Chondrocyte (in vitro differentiated cells): ENCODE measurements at regions not wholly inside any gene's neighbourhood (a gene's known extent, or its start where the extent isn't known, plus 50 kb on each side); places are given as distances from the start of the nearest gene placed in this dataset.

Source experiments
- DNase-seq: peaks from one replicate; pipeline ENCODE4 v3.0.0; 2021; ENCODE audit warnings: mixed read lengths, low spot score
- H3K27ac Mint-ChIP-seq: one replicate; pipeline ENCODE4 v1.8.0; 2021; ENCODE audit warnings: mild to moderate bottlenecking, moderate library complexity, mixed read lengths; ENCODE audit not compliant: unreplicated experiment
- H3K27me3 Mint-ChIP-seq: 2 replicates; pipeline ENCODE4 v1.8.0; 2021; ENCODE audit warnings: low read depth, mixed read lengths
- H3K36me3 Mint-ChIP-seq: 2 replicates; pipeline ENCODE4 v1.8.0; 2021; ENCODE audit warnings: low read depth, mixed read lengths
- H3K4me1 Mint-ChIP-seq: 2 replicates; pipeline ENCODE4 v1.8.0; 2021; ENCODE audit warnings: low read depth, mild to moderate bottlenecking, mixed read lengths
- H3K4me3 Mint-ChIP-seq: one replicate; pipeline ENCODE4 v1.8.0; 2021; ENCODE audit warnings: mild to moderate bottlenecking, moderate library complexity, mixed read lengths; ENCODE audit not compliant: unreplicated experiment
- H3K9me3 Mint-ChIP-seq: 2 replicates; pipeline ENCODE4 v1.8.0; 2021; ENCODE audit warnings: low read depth, mixed read lengths
- CTCF ChIP-seq: fragments of 200-600 bp; sonication (generic); IDR thresholded peaks from 2 replicates; pipeline ENCODE4 v1.5.0; 2021; ENCODE audit warnings: antibody characterized with exemption, mild to moderate bottlenecking, moderate library complexity

- no peaks in the 10 kb centered on the region for H3K4me1 Mint-ChIP-seq
These were observed 159.0 kb upstream of the UBL3 start for GRCh38 chr13:30009411-30009810.

DNA sequence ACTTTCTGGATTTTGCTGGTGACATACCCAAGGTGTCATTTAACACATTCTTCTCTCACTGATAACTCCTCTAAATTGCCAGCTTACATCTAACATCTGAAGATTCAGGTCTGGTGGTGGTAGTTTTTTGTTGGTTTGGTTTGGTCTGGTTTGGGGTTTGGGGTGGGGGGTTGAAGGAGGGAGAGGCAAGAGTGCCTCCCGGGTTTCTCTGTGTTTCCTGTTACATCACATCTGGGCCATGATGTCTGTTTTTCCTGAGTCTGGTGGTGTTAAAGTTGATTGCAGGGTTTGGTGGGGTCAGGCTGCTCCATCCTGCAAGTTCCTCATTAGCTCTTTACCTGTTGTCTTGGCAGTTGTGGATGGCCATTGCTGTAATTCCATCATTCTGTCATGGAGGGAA is 155.8 kb upstream of the UBL3 start:
- H3K27me3 Mint-ChIP-seq, result no peaks in the 10 kb centered on the region
- TF ChIP-seq CTCF, result no peak
- H3K9me3 Mint-ChIP-seq, result no peaks in the 10 kb centered on the region
- H3K4me3 Mint-ChIP-seq, result no peak overlapping the region
- H3K4me1 Mint-ChIP-seq, result peaks cover 6% of the 10 kb centered on the region
- DNase-seq, result no peak
- H3K36me3 Mint-ChIP-seq, result no peaks in the 10 kb centered on the region
- H3K27ac Mint-ChIP-seq, result no peak overlapping the region

More at GRCh38 chr13:30009411-30009810, 159.0 kb upstream of the UBL3 start:
- H3K27ac Mint-ChIP-seq, result no peak overlapping the region
- H3K9me3 Mint-ChIP-seq, result no peaks in the 10 kb centered on the region
- no peaks in the 10 kb centered on the region for H3K36me3 Mint-ChIP-seq
- H3K27me3 Mint-ChIP-seq, result no peaks in the 10 kb centered on the region
- no peak for TF ChIP-seq CTCF
- no peak overlapping the region for H3K4me3 Mint-ChIP-seq
- no peak for DNase-seq

GRCh38 chr13:30004204-30004603 is 153.8 kb upstream of the UBL3 start:
- no peaks in the 10 kb centered on the region for H3K27me3 Mint-ChIP-seq
- no peaks in the 10 kb centered on the region for H3K36me3 Mint-ChIP-seq
- no peak for DNase-seq
- H3K4me1 Mint-ChIP-seq, result peaks cover 6% of the 10 kb centered on the region
- H3K4me3 Mint-ChIP-seq, result no peak overlapping the region
- no peaks in the 10 kb centered on the region for H3K9me3 Mint-ChIP-seq
- H3K27ac Mint-ChIP-seq, result no peak overlapping the region
- TF ChIP-seq CTCF, result no peak

DNA sequence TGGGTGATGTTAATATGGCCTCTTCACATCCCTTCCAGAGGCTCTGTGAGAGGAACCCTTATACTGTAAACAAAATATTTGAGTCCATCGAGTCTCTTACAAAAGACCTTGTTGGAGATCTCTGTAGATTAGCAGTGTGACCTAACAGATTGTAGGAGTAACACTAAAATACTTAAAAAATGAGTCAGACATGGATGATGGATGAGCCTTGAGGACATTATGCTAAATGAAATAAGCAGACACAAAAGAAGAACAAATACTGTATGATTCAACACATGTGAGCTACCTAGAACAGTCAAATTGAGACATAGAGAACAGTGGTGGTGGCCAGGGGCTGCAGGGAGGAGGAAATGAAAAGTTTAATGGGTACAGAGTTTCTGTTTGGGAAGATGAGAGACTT is 152.2 kb upstream of the UBL3 start:
- Mint-ChIP-seq H3K9me3 (no peaks in the 10 kb centered on the region), H3K36me3 (no peaks in the 10 kb centered on the region), H3K4me1 (peaks cover 6% of the 10 kb centered on the region), H3K27ac (peak overlapping the region; percentile 3), H3K4me3 (no peak overlapping the region), H3K27me3 (no peaks in the 10 kb centered on the region)
- DNase-seq, result no peak
- TF ChIP-seq CTCF, result no peak

DNA sequence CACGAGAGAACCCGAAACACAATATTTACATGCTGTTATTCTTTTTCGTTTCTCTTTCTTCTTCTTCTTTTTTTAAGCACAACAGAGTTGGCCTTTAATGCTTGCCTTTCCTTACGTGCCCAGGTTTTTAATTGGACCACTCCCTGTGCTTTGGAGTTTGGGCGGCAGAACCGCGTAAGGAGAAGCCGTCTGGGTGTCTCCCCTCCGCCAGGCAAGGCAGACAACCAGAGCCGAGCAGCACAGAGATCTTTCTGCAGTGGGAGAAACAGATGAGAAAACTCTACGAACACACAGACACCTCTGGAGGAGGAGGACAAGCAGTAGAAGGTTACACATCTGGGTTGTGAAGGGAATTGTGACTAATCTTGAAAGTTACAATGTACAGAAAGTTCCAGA is 150.0 kb upstream of the UBL3 start:
- Mint-ChIP-seq H3K9me3 (no peaks in the 10 kb centered on the region), H3K36me3 (no peaks in the 10 kb centered on the region), H3K27me3 (no peaks in the 10 kb centered on the region), H3K4me1 (peaks cover 6% of the 10 kb centered on the region), H3K4me3 (no peak overlapping the region), H3K27ac (no peak overlapping the region)
- no peak for DNase-seq
- TF ChIP-seq CTCF, result no peak
